HepG2 (cell line): ENCODE measurements at regions not wholly inside any gene's neighbourhood (a gene's known extent, or its start where the extent isn't known, plus 50 kb on each side); places are given as distances from the start of the nearest gene placed in this dataset.

Source experiments
- AFF4 ChIP-seq: sonication (generic); formaldehyde crosslinking; IDR thresholded peaks from 2 replicates; pipeline ENCODE4 v1.4.0; 2020; ENCODE audit warnings: missing genetic modification reagents
- CC2D1A ChIP-seq: sonication (generic); formaldehyde crosslinking; IDR thresholded peaks from 2 replicates; pipeline ENCODE4 v1.8.1; 2023; ENCODE audit warnings: mild to moderate bottlenecking, missing genetic modification reagents
- CCDC6 ChIP-seq: sonication (generic); formaldehyde crosslinking; IDR thresholded peaks from 2 replicates; pipeline ENCODE4 v1.8.1; 2022; ENCODE audit warnings: mild to moderate bottlenecking, missing genetic modification reagents, moderate library complexity
- GFI1 ChIP-seq: sonication (generic); formaldehyde crosslinking; IDR thresholded peaks from 2 replicates; pipeline ENCODE4 v1.5.0; 2020; ENCODE audit warnings: missing genetic modification reagents, mild to moderate bottlenecking, borderline replicate concordance
- HMG20A ChIP-seq: IDR thresholded peaks from 2 replicates; pipeline ENCODE4 v1.6.1; 2016; ENCODE audit warnings: borderline replicate concordance
- MTA1 ChIP-seq: sonication (generic); formaldehyde crosslinking; IDR thresholded peaks from 2 replicates; pipeline ENCODE4 v1.4.0; 2020; ENCODE audit warnings: missing genetic modification reagents, mild to moderate bottlenecking, borderline replicate concordance
- ZNF567 ChIP-seq: sonication (generic); formaldehyde crosslinking; IDR thresholded peaks from 2 replicates; pipeline ENCODE4 v1.8.1; 2023; ENCODE audit warnings: mild to moderate bottlenecking, missing genetic modification reagents, borderline replicate concordance
- ZSCAN5A ChIP-seq: sonication (generic); formaldehyde crosslinking; IDR thresholded peaks from 2 replicates; pipeline ENCODE4 v1.8.0; 2022; ENCODE audit warnings: mild to moderate bottlenecking, missing genetic modification reagents, borderline replicate concordance
- TF ChIP-seq, protein P1 (sequence below): IDR thresholded peaks from 2 replicates; pipeline ENCODE4 v1.6.1; 2016; ENCODE audit warnings: low read depth

DNA sequence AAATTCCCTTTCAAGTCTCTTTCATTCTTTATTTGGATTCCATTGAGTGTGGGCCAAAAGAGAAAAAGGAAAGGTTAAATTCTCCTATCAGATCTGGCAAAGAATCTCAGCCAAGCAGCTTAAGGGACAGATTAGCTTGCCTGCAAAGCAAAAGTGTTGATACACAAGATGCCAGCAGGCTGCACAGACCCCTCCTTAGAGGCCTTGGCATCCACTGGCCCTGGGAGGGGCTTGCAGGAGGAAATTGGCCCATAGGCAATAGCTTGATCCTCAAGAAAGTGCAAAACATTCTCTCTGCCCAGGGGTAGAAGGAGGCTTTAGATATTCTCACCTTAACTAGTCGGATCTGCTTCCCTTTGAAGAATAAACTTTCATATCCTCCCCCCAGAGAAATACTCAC lies 300.4 kb upstream of the CPEB2 start (continued):
- TF ChIP-seq AFF4 (CRISPR knock-in tag) (no peak), CC2D1A (CRISPR knock-in tag) (no peak), HMG20A (CRISPR knock-in tag) (no peak), ZNF567 (CRISPR knock-in tag) (no peak), GFI1 (CRISPR knock-in tag) (no peak), MTA1 (CRISPR knock-in tag) (no peak), CCDC6 (CRISPR knock-in tag) (no peak), ZSCAN5A (CRISPR knock-in tag) (no peak)
- TF ChIP-seq, protein P1, sequence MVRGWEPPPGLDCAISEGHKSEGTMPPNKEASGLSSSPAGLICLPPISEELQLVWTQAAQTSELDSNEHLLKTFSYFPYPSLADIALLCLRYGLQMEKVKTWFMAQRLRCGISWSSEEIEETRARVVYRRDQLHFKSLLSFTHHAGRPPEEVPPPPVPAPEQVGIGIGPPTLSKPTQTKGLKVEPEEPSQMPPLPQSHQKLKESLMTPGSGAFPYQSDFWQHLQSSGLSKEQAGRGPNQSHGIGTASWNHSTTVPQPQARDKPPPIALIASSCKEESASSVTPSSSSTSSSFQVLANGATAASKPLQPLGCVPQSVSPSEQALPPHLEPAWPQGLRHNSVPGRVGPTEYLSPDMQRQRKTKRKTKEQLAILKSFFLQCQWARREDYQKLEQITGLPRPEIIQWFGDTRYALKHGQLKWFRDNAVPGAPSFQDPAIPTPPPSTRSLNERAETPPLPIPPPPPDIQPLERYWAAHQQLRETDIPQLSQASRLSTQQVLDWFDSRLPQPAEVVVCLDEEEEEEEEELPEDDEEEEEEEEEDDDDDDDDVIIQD (CRISPR knock-in tag) = no peak
- TF ChIP-seq, all 625 proteins: peak for 0
